ENCODE measurements at regions not wholly inside any gene's neighbourhood (a gene's known extent, or its start where the extent isn't known, plus 50 kb on each side); places are given as distances from the start of the nearest gene placed in this dataset.

DNA sequence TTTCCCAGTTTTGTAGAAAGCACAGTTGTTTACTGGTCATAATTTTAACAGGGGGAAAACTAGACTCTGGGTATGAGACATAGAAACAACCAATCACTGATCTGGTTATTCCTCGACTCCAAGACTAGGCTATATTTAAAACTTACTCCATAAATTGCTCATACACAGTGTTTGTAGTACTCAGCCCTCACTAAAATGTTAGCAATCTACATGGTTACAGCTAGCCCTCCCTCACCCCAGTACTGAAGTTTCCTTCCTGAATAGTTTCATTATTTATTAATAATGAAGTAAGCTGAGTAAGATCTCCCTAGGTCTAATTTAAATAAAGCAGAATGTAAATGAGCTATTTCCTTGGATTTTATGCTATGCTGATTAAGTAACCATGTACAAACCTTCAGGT, 275.1 kb downstream of the CDH20 start:
- no peak overlapping the region for H3K27ac ChIP-seq (ENCODE audit: low read depth, low read length)
- no peak overlapping the region for H3K4me3 ChIP-seq (ENCODE audit: low read depth, low read length)
- H3K27me3 ChIP-seq (ENCODE audit: control insufficient read depth, insufficient read depth, low read length) = no peaks in the 10 kb centered on the region
- TF ChIP-seq, protein P1, sequence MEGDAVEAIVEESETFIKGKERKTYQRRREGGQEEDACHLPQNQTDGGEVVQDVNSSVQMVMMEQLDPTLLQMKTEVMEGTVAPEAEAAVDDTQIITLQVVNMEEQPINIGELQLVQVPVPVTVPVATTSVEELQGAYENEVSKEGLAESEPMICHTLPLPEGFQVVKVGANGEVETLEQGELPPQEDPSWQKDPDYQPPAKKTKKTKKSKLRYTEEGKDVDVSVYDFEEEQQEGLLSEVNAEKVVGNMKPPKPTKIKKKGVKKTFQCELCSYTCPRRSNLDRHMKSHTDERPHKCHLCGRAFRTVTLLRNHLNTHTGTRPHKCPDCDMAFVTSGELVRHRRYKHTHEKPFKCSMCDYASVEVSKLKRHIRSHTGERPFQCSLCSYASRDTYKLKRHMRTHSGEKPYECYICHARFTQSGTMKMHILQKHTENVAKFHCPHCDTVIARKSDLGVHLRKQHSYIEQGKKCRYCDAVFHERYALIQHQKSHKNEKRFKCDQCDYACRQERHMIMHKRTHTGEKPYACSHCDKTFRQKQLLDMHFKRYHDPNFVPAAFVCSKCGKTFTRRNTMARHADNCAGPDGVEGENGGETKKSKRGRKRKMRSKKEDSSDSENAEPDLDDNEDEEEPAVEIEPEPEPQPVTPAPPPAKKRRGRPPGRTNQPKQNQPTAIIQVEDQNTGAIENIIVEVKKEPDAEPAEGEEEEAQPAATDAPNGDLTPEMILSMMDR (IDR thresholded peaks at IDR 0.05; ENCODE audit: low read depth, low read length) = no peak
- ChIA-PET CTCF (interaction anchor here (0.5 to 6.9 kb wide), 4 partner anchors 26 to 524 kb away, joined by 4 to 62 read pairs (median 6); no protein-coding TSS in a partner anchor), POLR2A (no interaction called here)
- DNase-seq (ENCODE audit: low read depth, low spot score) = no peak
- no peaks in the 10 kb centered on the region for H3K9me3 ChIP-seq (ENCODE audit: control insufficient read depth, insufficient read depth, low read length)

DNA sequence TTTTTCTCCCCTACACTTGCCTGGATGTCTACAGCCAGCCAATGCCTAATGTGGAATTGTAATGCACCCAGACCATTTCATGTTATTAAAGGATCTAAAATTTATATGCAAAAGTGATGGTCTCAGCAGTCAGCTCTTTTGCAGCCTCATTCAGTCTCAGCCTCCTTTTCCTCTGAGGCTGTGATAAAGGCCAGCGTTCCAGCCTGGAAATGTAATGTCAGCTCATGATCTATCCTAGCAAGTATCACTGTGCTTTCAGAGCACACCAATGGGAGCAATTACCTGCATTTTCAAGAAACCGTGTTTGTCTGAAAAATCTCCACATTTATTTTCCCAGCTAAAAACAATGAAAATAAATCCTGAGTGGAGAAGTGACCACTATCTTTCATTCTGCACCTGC, 274.6 kb downstream of the CDH20 start:
- Histone ChIP-seq H3K9me3 (ENCODE audit: control insufficient read depth, insufficient read depth, low read length) (no peaks in the 10 kb centered on the region), H3K4me3 (ENCODE audit: low read depth, low read length) (no peak overlapping the region), H3K27ac (ENCODE audit: low read depth, low read length) (peak overlapping the region; percentile 11), H3K27me3 (ENCODE audit: control insufficient read depth, insufficient read depth, low read length) (no peaks in the 10 kb centered on the region)
- TF ChIP-seq, protein P1 (IDR thresholded peaks at IDR 0.05; ENCODE audit: low read depth, low read length) = no peak
- POLR2A ChIA-PET = no interaction called here
- CTCF ChIA-PET = interaction anchor here (0.9 to 6.9 kb wide), 3 partner anchors 26 to 525 kb away, joined by 4 to 62 read pairs (median 7); no protein-coding TSS in a partner anchor
- no peak for DNase-seq (ENCODE audit: low read depth, low spot score)

DNA sequence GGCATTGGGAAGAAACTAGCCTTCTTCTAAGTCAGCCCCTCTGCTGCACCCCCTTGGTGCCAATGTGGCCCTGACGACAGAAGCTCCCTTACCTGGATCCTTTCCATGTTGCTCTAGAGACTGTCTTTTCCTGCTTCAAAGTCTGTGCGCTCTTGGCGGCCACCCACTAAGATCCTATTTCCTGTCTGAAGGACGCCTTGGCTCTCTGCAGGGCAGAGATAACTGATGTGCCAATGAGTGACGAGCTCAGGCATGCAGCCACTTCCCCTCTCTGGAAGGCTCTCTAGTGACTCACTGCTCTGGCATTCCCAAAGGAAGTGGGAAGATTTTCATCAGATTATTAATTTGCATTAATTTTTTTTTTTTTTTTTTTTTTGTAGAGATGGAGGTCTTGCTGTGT, 273.5 kb downstream of the CDH20 start:
- H3K27ac ChIP-seq (ENCODE audit: low read depth, low read length) = peak overlapping the region; percentile 78
- H3K9me3 ChIP-seq (ENCODE audit: control insufficient read depth, insufficient read depth, low read length) = no peaks in the 10 kb centered on the region
- TF ChIP-seq, protein P1 (IDR thresholded peaks at IDR 0.05; ENCODE audit: low read depth, low read length) = no peak
- H3K4me3 ChIP-seq (ENCODE audit: low read depth, low read length) = peak overlapping the region; percentile 63
- CTCF ChIA-PET = interaction anchor here (0.7 to 6.9 kb wide), 4 partner anchors 25 to 526 kb away, joined by 7 to 62 read pairs (median 10); no protein-coding TSS in a partner anchor
- no peaks in the 10 kb centered on the region for H3K27me3 ChIP-seq (ENCODE audit: control insufficient read depth, insufficient read depth, low read length)
- POLR2A ChIA-PET = interaction anchor here (0.5 to 1.0 kb wide), 3 partner anchors 34 to 220 kb away, joined by 3 to 4 read pairs (median 4); no protein-coding TSS in a partner anchor
- DNase-seq (ENCODE audit: low read depth, low spot score) = peak; percentile 68

- Histone ChIP-seq H3K27ac (ENCODE audit: low read depth, low read length) (peak overlapping the region; percentile 78), H3K4me3 (ENCODE audit: low read depth, low read length) (peak overlapping the region; percentile 63), H3K9me3 (ENCODE audit: control insufficient read depth, insufficient read depth, low read length) (no peaks in the 10 kb centered on the region), H3K27me3 (ENCODE audit: control insufficient read depth, insufficient read depth, low read length) (no peaks in the 10 kb centered on the region)
- DNase-seq (ENCODE audit: low read depth, low spot score) = no peak
- POLR2A ChIA-PET = interaction anchor here (0.7 to 1.0 kb wide), 2 partner anchors 37 to 221 kb away, joined by 4 read pairs; no protein-coding TSS in a partner anchor
- TF ChIP-seq, protein P1 (IDR thresholded peaks at IDR 0.05; ENCODE audit: low read depth, low read length) = no peak
- CTCF ChIA-PET = interaction anchor here (0.7 to 6.9 kb wide), 6 partner anchors 10 to 527 kb away, joined by 3 to 62 read pairs (median 7); no protein-coding TSS in a partner anchor
These were observed 272.9 kb downstream of the CDH20 start for GRCh38 chr18:61606068-61606660.

DNA sequence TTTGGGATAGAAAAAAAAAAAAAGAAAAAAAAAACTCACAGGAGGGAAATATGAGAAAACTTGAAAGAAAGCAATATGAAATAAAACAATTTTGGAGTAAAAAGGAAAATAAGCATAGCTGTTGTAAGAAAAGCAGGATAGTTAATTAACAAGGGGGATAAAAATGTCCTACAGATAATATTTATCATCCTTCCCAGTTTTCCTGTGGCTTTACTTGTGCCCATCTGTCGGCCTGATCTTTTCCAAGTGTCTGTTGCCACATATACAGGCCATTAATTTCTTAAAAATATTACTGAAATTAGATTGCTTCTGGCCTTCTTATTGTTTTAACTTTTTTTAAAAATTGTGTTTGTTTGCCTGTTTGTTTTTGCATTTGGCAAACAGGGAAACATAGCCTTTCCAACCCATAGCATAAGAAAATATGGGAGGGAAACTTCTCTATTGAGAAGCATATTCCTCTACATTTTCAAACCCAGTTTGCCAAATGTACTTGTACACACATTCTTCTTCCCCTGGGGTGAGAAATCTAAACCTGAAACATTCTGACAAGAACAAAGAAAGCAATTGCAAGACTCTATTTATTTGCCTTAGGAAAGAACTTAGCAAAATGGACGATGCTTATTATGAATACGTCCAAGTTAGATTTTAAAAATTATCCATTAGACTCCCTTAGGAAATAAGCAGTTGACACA, 272.3 kb downstream of the CDH20 start:
- CTCF ChIA-PET = interaction anchor here (0.7 to 6.9 kb wide), 3 partner anchors 9 to 525 kb away, joined by 3 to 62 read pairs (median 3); no protein-coding TSS in a partner anchor
- peak overlapping the region; percentile 78 for H3K27ac ChIP-seq (ENCODE audit: low read depth, low read length)
- TF ChIP-seq, protein P1 (IDR thresholded peaks at IDR 0.05; ENCODE audit: low read depth, low read length) = no peak
- peak overlapping the region; percentile 63 for H3K4me3 ChIP-seq (ENCODE audit: low read depth, low read length)
- no peaks in the 10 kb centered on the region for H3K27me3 ChIP-seq (ENCODE audit: control insufficient read depth, insufficient read depth, low read length)
- POLR2A ChIA-PET = no interaction called here
- no peak for DNase-seq (ENCODE audit: low read depth, low spot score)
- H3K9me3 ChIP-seq (ENCODE audit: control insufficient read depth, insufficient read depth, low read length) = no peaks in the 10 kb centered on the region

Measured in AG04450 (cell line).